ENCODE measurements at regions not wholly inside any gene's neighbourhood (a gene's known extent, or its start where the extent isn't known, plus 50 kb on each side); places are given as distances from the start of the nearest gene placed in this dataset.

- Histone ChIP-seq H3F3A (ENCODE audit: low read depth) (no peaks in the 10 kb centered on the region), H3K27me3 (ENCODE audit: insufficient read depth, low read length, poor library complexity, severe bottlenecking) (no peaks in the 10 kb centered on the region), H3K4me3 (ENCODE audit: low read length, poor library complexity, severe bottlenecking) (no peak overlapping the region), H3K4me2 (ENCODE audit: low read depth, low read length, poor library complexity, severe bottlenecking) (no peak overlapping the region), H3K36me3 (ENCODE audit: insufficient read depth, low read length) (no peaks in the 10 kb centered on the region), H3K4me1 (ENCODE audit: insufficient read depth, low read length, poor library complexity, severe bottlenecking) (no peaks in the 10 kb centered on the region), H3K9me3 (ENCODE audit: insufficient read depth, low read depth, low read length) (no peaks in the 10 kb centered on the region), H3K9me2 (replicated peaks; ENCODE audit: low read depth, low read length) (no peaks in the 10 kb centered on the region), H3K79me2 (ENCODE audit: insufficient read depth, low read length) (no peaks in the 10 kb centered on the region), H3K9ac (ENCODE audit: low read depth, low read length, poor library complexity, severe bottlenecking) (no peak overlapping the region), H4K20me1 (ENCODE audit: insufficient read depth, low read length, poor library complexity, severe bottlenecking) (no peaks in the 10 kb centered on the region), H2AFZ (ENCODE audit: low read length) (no peak overlapping the region)
- TF ChIP-seq, protein P1, sequence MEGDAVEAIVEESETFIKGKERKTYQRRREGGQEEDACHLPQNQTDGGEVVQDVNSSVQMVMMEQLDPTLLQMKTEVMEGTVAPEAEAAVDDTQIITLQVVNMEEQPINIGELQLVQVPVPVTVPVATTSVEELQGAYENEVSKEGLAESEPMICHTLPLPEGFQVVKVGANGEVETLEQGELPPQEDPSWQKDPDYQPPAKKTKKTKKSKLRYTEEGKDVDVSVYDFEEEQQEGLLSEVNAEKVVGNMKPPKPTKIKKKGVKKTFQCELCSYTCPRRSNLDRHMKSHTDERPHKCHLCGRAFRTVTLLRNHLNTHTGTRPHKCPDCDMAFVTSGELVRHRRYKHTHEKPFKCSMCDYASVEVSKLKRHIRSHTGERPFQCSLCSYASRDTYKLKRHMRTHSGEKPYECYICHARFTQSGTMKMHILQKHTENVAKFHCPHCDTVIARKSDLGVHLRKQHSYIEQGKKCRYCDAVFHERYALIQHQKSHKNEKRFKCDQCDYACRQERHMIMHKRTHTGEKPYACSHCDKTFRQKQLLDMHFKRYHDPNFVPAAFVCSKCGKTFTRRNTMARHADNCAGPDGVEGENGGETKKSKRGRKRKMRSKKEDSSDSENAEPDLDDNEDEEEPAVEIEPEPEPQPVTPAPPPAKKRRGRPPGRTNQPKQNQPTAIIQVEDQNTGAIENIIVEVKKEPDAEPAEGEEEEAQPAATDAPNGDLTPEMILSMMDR (conservative IDR thresholded peaks at IDR 0.05; ENCODE audit: low read length) = no peak
- no peak for TF ChIP-seq EZH2phosphoT487 (IDR thresholded peaks at IDR 0.05; ENCODE audit: borderline replicate concordance)
Observed at GRCh38 chr13:34011552-34012085, 193.7 kb downstream of the RFC3 start.

- Histone ChIP-seq H3K27me3 (ENCODE audit: insufficient read depth, low read length, poor library complexity, severe bottlenecking) (no peaks in the 10 kb centered on the region), H3K9ac (ENCODE audit: low read depth, low read length, poor library complexity, severe bottlenecking) (no peak overlapping the region), H3K9me3 (ENCODE audit: insufficient read depth, low read depth, low read length) (no peaks in the 10 kb centered on the region), H3F3A (ENCODE audit: low read depth) (no peaks in the 10 kb centered on the region), H3K4me3 (ENCODE audit: low read length, poor library complexity, severe bottlenecking) (no peak overlapping the region), H3K36me3 (ENCODE audit: insufficient read depth, low read length) (no peaks in the 10 kb centered on the region), H4K20me1 (ENCODE audit: insufficient read depth, low read length, poor library complexity, severe bottlenecking) (no peaks in the 10 kb centered on the region), H3K4me2 (ENCODE audit: low read depth, low read length, poor library complexity, severe bottlenecking) (no peak overlapping the region), H3K4me1 (ENCODE audit: insufficient read depth, low read length, poor library complexity, severe bottlenecking) (no peaks in the 10 kb centered on the region), H3K79me2 (ENCODE audit: insufficient read depth, low read length) (no peaks in the 10 kb centered on the region), H2AFZ (ENCODE audit: low read length) (no peak overlapping the region), H3K9me2 (replicated peaks; ENCODE audit: low read depth, low read length) (no peaks in the 10 kb centered on the region)
- TF ChIP-seq, protein P1 (conservative IDR thresholded peaks at IDR 0.05; ENCODE audit: low read length) = no peak
- no peak for TF ChIP-seq EZH2phosphoT487 (IDR thresholded peaks at IDR 0.05; ENCODE audit: borderline replicate concordance)
Observed at GRCh38 chr13:34012382-34012781, 194.4 kb downstream of the RFC3 start.

- Histone ChIP-seq H3K4me2 (ENCODE audit: low read depth, low read length, poor library complexity, severe bottlenecking) (no peak overlapping the region), H3K9me3 (ENCODE audit: insufficient read depth, low read depth, low read length) (no peaks in the 10 kb centered on the region), H3K79me2 (ENCODE audit: insufficient read depth, low read length) (no peaks in the 10 kb centered on the region), H4K20me1 (ENCODE audit: insufficient read depth, low read length, poor library complexity, severe bottlenecking) (no peaks in the 10 kb centered on the region), H3K9me2 (replicated peaks; ENCODE audit: low read depth, low read length) (no peaks in the 10 kb centered on the region), H3K4me3 (ENCODE audit: low read length, poor library complexity, severe bottlenecking) (no peak overlapping the region), H2AFZ (ENCODE audit: low read length) (no peak overlapping the region), H3K36me3 (ENCODE audit: insufficient read depth, low read length) (no peaks in the 10 kb centered on the region), H3K4me1 (ENCODE audit: insufficient read depth, low read length, poor library complexity, severe bottlenecking) (no peaks in the 10 kb centered on the region), H3F3A (ENCODE audit: low read depth) (no peaks in the 10 kb centered on the region), H3K9ac (ENCODE audit: low read depth, low read length, poor library complexity, severe bottlenecking) (no peak overlapping the region), H3K27me3 (ENCODE audit: insufficient read depth, low read length, poor library complexity, severe bottlenecking) (no peaks in the 10 kb centered on the region)
- no peak for TF ChIP-seq EZH2phosphoT487 (IDR thresholded peaks at IDR 0.05; ENCODE audit: borderline replicate concordance)
- TF ChIP-seq, protein P1 (conservative IDR thresholded peaks at IDR 0.05; ENCODE audit: low read length) = no peak
Observed at GRCh38 chr13:34013061-34013460, 195.1 kb downstream of the RFC3 start.
